ENCODE measurements at regions not wholly inside any gene's neighbourhood (a gene's known extent, or its start where the extent isn't known, plus 50 kb on each side); places are given as distances from the start of the nearest gene placed in this dataset.
A peak's percentile ranks its signal among the peaks of the same experiment; 100 is the strongest.

GRCh38 chr10:3887885-3888476, 103.0 kb upstream of the KLF6 start:
- in situ Hi-C loops (cut with HindIII; ENCODE audit: low pct_unique_long_range_greater_than_20kb, low sequenced_read_pairs) (no loop called here), intact Hi-C loops (cut with micrococcal nuclease; ENCODE audit: unreplicated experiment) (loop anchor here (5.0 kb wide), 2 partner anchors 36 to 101 kb away; partner anchors contain the start of gene KLF6)
- CTCF ChIA-PET = no interaction called here
- peak; percentile 68 for ATAC-seq
- TF ChIP-seq POLR2AphosphoS5 (IDR thresholded peaks at IDR 0.05; ENCODE audit: low read depth, low read length) (no peak), SIN3A (IDR thresholded peaks at IDR 0.05; ENCODE audit: borderline replicate concordance, insufficient read depth, low read depth, low read length) (no peak), REST (IDR thresholded peaks at IDR 0.05; ENCODE audit: insufficient read depth in 1 of 2, low read depth in 2 of 2, low read length in 1 of 2) (no peak), CTCF (IDR thresholded peaks at IDR 0.05) (no peak), TCF7L2 (IDR thresholded peaks at IDR 0.05; ENCODE audit: low read depth, low read length) (no peak)
- H3K4me3 ChIP-seq (ENCODE audit: low read depth in 2 of 2, low read length in 2 of 2) = no peak overlapping the region
- H3K4me1 ChIP-seq (ENCODE audit: control insufficient read depth, insufficient read depth, low read length) = peaks cover 55% of the 10 kb centered on the region
- no peaks in the 10 kb centered on the region for H3K36me3 ChIP-seq (ENCODE audit: control insufficient read depth, insufficient read depth, low read length)
- no peaks in the 10 kb centered on the region for H3K27me3 ChIP-seq (ENCODE audit: control insufficient read depth, insufficient read depth, low read length)
- H3K27ac ChIP-seq (ENCODE audit: low read length) = peak overlapping the region; percentile 100
- no peak for DNase-seq (ENCODE audit: low read depth, low spot score)
- POLR2A ChIA-PET = interaction anchor here (0.6 to 1.4 kb wide), 2 partner anchors 10 to 36 kb away, joined by 6 to 17 read pairs; no protein-coding TSS in a partner anchor
- BruUV-seq (replicated peaks) = no TSS peak
- no peaks in the 10 kb centered on the region for H3K9me3 ChIP-seq (ENCODE audit: control insufficient read depth, insufficient read depth, low read depth, low read length)

GRCh38 chr10:3887404-3887803, 102.4 kb upstream of the KLF6 start:
- H3K4me3 ChIP-seq (ENCODE audit: low read depth in 2 of 2, low read length in 2 of 2) = peak overlapping the region; percentile 13 to 22; a peak in 3 of 4 replicates
- peak overlapping the region; percentile 100 for H3K27ac ChIP-seq (ENCODE audit: low read length)
- in situ Hi-C loops (cut with HindIII; ENCODE audit: low pct_unique_long_range_greater_than_20kb, low sequenced_read_pairs) (no loop called here), intact Hi-C loops (cut with micrococcal nuclease; ENCODE audit: unreplicated experiment) (loop anchor here (5.0 kb wide), 2 partner anchors 35 to 100 kb away; partner anchors contain the start of gene KLF6)
- H3K9me3 ChIP-seq (ENCODE audit: control insufficient read depth, insufficient read depth, low read depth, low read length) = no peaks in the 10 kb centered on the region; the same call in 1 of the 2 replicates
- ChIA-PET POLR2A (interaction anchor here (0.6 kb wide), 1 partner anchor 9 kb away, joined by 17 read pairs; no protein-coding TSS in a partner anchor), CTCF (no interaction called here)
- H3K27me3 ChIP-seq (ENCODE audit: control insufficient read depth, insufficient read depth, low read length) = no peaks in the 10 kb centered on the region
- H3K4me1 ChIP-seq (ENCODE audit: control insufficient read depth, insufficient read depth, low read length) = peaks cover 49% of the 10 kb centered on the region
- TSS peak; percentile 85 for BruUV-seq (replicated peaks)
- H3K36me3 ChIP-seq (ENCODE audit: control insufficient read depth, insufficient read depth, low read length) = no peaks in the 10 kb centered on the region
- no peak for DNase-seq (ENCODE audit: low read depth, low spot score)
- ATAC-seq = peak; percentile 15
- no peak for TF ChIP-seq REST (IDR thresholded peaks at IDR 0.05; ENCODE audit: insufficient read depth in 1 of 2, low read depth in 2 of 2, low read length in 1 of 2)
- no peak for TF ChIP-seq SIN3A (IDR thresholded peaks at IDR 0.05; ENCODE audit: borderline replicate concordance, insufficient read depth, low read depth, low read length)
- no peak for TF ChIP-seq TCF7L2 (IDR thresholded peaks at IDR 0.05; ENCODE audit: low read depth, low read length)
- no peak for TF ChIP-seq POLR2AphosphoS5 (IDR thresholded peaks at IDR 0.05; ENCODE audit: low read depth, low read length)
- no peak for TF ChIP-seq CTCF (IDR thresholded peaks at IDR 0.05)

All from Panc1 (cell line).